Endothelial cell of umbilical vein (primary cell): ENCODE measurements at regions not wholly inside any gene's neighbourhood (a gene's known extent, or its start where the extent isn't known, plus 50 kb on each side); places are given as distances from the start of the nearest gene placed in this dataset.
"Not testable (repeated sequence)": the region's sequence is repeated elsewhere in the genome, so short reads cannot be mapped to it uniquely, and the experiment has no call there.

Experiments
- EZH2 ChIP-seq: IDR thresholded peaks from 2 replicates; pipeline ENCODE4 v1.6.1; 2012; ENCODE audit warnings: borderline replicate concordance, low read depth, mild to moderate bottlenecking, moderate library complexity, low read length, inconsistent platforms; ENCODE audit not compliant: severe bottlenecking
- MYC ChIP-seq: IDR thresholded peaks from one replicate; pipeline ENCODE4 v1.6.1; 2011; ENCODE audit warnings: mild to moderate bottlenecking, low read depth, low read length
- TF ChIP-seq, protein P1 (sequence below), 2 donors: IDR thresholded peaks; 1 replicate in 1 of 2; 2 replicates in 1 of 2; pipeline ENCODE4 v1.5.1; 2011; ENCODE audit warnings: low read length in 2 of 2, mild to moderate bottlenecking in 2 of 2, moderate library complexity in 2 of 2, control low read depth in 1 of 2, inconsistent platforms in 1 of 2, low read depth in 1 of 2; ENCODE audit not compliant: insufficient read depth in 1 of 2; ENCODE audit errors: extremely low read depth in 1 of 2

DNA sequence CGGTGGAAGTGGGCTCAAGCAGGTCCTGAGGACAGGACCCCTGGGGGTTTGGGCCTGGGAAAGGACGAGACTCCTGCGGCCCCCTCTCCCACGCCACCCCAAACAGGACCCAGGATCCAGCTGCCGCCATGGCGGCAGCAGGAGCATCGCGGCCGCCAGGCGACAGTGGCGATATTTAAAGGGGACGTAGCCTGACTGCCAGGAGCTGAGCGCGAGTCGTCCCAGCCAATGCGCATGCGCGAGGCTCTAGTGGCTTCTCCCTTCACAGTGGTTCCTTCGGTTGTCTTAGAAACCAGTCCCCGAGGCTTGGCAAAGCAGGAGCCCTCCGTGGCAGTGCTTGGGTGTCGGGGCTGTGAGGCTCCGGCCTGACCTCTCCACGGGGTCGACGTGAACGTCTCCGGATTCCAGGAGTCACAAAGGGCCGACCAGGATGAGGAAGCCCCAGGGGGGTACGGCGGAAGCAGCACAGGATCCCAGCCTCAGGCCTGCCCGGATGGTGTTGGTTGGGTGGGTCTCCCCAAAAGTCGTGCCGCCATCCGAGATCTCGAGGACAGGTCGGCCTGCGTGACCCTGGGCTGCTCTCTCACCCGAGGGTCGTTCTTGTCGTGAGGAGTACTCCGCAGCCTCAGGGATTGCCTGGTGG, 668.0 kb downstream of the SPATA31A7 start:
- TF ChIP-seq, protein P1, sequence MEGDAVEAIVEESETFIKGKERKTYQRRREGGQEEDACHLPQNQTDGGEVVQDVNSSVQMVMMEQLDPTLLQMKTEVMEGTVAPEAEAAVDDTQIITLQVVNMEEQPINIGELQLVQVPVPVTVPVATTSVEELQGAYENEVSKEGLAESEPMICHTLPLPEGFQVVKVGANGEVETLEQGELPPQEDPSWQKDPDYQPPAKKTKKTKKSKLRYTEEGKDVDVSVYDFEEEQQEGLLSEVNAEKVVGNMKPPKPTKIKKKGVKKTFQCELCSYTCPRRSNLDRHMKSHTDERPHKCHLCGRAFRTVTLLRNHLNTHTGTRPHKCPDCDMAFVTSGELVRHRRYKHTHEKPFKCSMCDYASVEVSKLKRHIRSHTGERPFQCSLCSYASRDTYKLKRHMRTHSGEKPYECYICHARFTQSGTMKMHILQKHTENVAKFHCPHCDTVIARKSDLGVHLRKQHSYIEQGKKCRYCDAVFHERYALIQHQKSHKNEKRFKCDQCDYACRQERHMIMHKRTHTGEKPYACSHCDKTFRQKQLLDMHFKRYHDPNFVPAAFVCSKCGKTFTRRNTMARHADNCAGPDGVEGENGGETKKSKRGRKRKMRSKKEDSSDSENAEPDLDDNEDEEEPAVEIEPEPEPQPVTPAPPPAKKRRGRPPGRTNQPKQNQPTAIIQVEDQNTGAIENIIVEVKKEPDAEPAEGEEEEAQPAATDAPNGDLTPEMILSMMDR (IDR thresholded peaks at IDR 0.05; ENCODE audit: extremely low read depth in 1 of 2, insufficient read depth in 1 of 2, low read depth in 1 of 2, low read length in 2 of 2): not testable (repeated sequence)
- not testable (repeated sequence) for TF ChIP-seq EZH2, MYC
